DND-41 (cell line): ENCODE measurements at regions not wholly inside any gene's neighbourhood (a gene's known extent, or its start where the extent isn't known, plus 50 kb on each side); places are given as distances from the start of the nearest gene placed in this dataset.

Source experiments
- EZH2 ChIP-seq: IDR thresholded peaks from 3 replicates; pipeline ENCODE4 v1.6.1; 2012; ENCODE audit warnings: borderline replicate concordance, low read depth, mild to moderate bottlenecking, moderate library complexity, low read length, inconsistent platforms; ENCODE audit not compliant: severe bottlenecking
- TF ChIP-seq, protein P1 (sequence below): IDR thresholded peaks from 2 replicates; pipeline ENCODE4 v1.5.1; 2012; ENCODE audit warnings: borderline replicate concordance, low read length, moderate library complexity, mild to moderate bottlenecking; ENCODE audit not compliant: poor library complexity, severe bottlenecking; ENCODE audit errors: extremely low read depth

DNA sequence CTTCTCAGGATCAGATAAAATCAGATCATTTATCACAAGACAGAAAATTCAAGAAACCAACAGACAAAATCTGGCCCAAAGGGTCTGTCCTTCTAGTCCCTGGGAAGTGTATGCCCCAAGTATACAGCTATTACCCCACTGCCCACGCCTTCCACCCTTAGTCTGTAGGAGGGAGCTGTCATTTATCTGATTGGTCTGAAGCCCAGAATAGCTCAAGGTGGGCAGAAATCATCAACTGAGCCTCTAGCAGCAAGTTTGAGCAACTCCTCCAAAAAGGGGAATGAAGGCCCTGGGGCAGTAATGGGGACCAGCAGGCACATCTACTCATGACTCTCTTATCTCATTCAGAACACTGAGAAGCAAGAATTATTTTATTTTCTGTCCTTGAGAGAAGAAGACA lies 126.9 kb downstream of the MATN1 start:
- TF ChIP-seq, protein P1, sequence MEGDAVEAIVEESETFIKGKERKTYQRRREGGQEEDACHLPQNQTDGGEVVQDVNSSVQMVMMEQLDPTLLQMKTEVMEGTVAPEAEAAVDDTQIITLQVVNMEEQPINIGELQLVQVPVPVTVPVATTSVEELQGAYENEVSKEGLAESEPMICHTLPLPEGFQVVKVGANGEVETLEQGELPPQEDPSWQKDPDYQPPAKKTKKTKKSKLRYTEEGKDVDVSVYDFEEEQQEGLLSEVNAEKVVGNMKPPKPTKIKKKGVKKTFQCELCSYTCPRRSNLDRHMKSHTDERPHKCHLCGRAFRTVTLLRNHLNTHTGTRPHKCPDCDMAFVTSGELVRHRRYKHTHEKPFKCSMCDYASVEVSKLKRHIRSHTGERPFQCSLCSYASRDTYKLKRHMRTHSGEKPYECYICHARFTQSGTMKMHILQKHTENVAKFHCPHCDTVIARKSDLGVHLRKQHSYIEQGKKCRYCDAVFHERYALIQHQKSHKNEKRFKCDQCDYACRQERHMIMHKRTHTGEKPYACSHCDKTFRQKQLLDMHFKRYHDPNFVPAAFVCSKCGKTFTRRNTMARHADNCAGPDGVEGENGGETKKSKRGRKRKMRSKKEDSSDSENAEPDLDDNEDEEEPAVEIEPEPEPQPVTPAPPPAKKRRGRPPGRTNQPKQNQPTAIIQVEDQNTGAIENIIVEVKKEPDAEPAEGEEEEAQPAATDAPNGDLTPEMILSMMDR: no peak
- no peak for TF ChIP-seq EZH2
